ENCODE measurements at regions not wholly inside any gene's neighbourhood (a gene's known extent, or its start where the extent isn't known, plus 50 kb on each side); places are given as distances from the start of the nearest gene placed in this dataset.
"Not testable (repeated sequence)": the region's sequence is repeated elsewhere in the genome, so short reads cannot be mapped to it uniquely, and the experiment has no call there.

DNA sequence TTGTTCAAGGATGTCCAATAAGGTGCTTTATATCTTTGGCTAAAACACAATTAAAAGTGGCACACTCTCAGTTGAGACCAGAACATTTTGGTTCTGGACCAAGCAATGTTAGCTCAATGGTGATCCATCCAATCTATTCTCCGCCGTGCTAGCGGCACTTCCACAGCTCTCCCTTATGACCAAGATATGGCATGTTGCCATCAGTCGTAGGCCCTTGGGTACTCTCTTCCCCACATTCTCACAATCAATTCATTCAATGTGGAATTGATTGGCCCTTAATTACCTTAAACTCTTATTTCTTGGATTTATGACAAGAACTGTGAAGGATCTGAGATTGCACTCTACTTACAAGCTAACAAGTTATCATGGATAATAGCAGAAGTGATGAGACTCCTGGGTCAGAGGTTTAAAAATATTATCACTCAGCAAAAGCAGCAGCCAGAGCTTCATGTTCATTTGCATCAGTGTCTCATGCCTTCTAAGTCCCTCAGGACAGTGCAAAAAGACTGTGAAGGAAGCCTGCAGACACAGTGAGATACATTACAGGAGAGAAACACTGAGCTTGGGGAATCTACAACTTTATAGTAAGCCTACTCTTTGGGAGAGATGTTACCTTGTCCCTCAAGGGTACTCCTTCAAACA, 80.0 kb upstream of the ARG1 start:
- no peak for DNase-seq (ENCODE audit: low read depth)

DNA sequence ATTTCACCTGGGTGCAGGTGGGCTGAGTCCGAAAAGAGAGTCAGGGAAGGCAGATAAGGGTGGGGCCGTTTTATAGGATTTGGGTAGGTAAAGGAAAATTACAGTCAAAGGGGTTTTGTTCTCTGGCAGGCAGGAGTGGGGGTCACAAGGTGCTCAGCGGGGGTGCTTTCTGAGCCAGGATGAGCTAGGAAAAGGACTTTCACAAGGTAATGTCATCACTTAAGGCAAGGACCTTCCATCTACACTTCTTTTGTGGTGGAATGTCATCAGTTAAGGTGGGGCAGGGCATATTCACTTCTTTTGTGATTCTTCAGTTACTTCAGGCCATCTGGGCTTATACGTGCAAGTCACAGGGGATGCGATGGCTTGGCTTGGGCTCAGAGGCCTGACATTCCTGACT, 68.6 kb upstream of the ARG1 start:
- DNase-seq (ENCODE audit: low read depth) = not testable (repeated sequence)

DNA sequence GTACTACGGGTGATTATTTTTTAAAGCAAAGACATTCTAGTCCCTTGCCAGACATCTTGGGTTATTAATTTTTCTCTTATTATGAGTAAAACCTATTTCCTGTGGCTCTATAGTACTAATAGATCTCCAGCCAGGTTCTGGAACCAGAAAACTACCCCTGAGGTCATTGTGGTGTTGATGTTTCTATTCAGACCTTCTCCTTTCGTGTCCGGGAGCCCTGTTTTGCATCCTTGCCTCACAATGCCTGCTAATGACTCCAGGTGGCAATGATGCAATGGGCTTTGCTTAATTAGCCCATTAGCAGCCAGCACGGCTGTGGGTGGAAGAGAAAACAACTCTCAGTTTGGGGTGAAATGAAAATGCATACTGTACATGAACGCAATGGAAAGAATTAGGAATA, 62.9 kb upstream of the ARG1 start:
- no peak for DNase-seq (ENCODE audit: low read depth)

DNA sequence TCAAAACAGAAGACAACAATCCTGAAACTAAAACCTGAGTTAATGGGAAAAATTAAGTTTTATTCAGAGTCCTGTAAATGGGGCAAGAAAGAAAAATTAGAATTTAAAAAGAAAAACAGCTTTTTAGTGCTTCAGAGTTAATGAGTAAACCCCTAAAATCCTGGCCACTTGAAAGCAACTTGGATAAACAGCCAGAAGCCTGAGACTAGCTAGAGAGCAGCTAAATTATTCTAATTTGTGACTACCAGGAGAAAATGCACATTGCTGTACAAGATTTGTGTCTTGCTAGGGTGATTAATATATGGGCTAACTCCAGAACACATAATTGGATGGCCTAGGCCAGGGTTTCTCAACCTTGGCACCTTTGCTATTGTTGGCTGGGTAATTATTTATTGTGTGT, 62.4 kb upstream of the ARG1 start:
- DNase-seq (ENCODE audit: low read depth) = no peak

DNA sequence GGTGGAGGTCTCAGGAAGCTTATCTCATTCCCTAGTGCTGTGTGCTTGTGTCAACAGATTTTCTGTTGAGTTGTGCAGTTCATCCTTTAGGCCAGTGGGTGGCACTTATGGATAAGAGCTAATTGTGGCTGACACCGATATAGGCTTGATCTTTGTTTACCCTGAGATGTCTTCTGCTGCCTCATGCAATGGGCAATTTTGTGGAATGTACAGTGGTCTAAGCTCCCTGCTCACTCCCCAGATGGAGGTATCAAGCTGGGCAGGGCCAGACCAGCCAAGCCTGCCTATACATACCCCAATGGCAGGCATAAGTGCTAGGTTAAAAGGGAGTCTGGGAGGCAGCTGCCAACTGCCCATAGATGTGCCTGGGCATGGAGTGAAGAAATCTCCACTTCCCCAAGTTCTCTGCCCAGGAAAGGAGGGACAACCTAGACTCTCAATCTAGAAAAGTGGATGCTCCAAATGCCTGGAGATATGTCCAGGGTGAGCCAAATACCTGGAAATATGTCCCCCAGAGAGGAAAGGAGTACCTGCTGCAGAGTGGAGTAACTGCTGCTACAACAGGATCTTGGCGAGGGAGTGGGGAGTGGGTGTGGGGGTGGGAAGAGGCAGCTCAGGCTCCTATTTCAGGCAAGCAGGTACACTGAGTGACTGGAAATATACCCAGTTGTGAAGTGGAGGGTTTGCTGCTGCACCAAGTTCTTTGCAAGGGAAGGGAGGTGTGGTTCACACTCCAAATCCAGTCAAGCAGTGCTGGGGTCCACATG, 53.2 kb upstream of the ARG1 start:
- DNase-seq (ENCODE audit: low read depth) = no peak

All from forelimb muscle (tissue), 1 donor.